GM18505 (cell line): ENCODE measurements at regions not wholly inside any gene's neighbourhood (a gene's known extent, or its start where the extent isn't known, plus 50 kb on each side); places are given as distances from the start of the nearest gene placed in this dataset.

Source experiments
- ATAC-seq: cut with Tn5 transposase; IDR thresholded peaks from one replicate; pipeline ENCODE4 v1.9.1; 2021; ENCODE audit not compliant: unreplicated experiment
- POLR2A ChIP-seq: IDR thresholded peaks from 4 replicates; pipeline ENCODE4 v1.6.1; 2011; ENCODE audit warnings: borderline replicate concordance; ENCODE audit not compliant: insufficient read depth, insufficient read length; ENCODE audit errors: extremely low read depth

DNA sequence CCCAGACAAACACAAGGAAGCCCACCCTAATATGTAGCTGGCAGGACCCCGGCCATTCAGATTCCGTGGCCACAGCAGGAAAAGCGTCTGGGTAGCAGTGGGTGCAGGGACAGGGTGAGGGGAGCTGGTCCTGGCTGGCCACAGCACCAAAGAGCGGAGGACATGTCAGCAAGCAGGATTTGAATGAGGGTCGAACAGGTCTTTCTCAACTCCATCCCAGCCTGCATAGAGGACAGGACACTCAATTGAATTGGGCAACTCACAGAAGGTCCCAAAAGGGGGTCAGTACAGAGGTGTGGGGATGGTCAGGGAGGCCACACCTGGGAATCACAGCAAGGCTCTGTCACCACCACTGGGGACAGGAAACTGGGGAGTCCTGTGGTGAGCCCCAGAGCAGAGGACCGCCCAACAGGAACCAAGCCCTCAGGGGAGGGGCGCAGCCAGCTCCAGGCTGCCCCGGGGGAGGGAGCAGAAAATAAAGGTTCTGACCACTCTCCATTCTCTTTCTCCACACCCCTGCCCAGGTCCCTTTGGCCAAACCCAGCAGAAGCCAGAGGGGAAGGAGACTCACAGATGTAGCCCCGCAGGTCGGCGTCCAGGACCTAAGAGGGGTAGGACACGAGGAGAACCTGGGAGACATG is 108.7 kb upstream of the PPP2R2D start:
- TF ChIP-seq POLR2A = no peak
- no peak for ATAC-seq

DNA sequence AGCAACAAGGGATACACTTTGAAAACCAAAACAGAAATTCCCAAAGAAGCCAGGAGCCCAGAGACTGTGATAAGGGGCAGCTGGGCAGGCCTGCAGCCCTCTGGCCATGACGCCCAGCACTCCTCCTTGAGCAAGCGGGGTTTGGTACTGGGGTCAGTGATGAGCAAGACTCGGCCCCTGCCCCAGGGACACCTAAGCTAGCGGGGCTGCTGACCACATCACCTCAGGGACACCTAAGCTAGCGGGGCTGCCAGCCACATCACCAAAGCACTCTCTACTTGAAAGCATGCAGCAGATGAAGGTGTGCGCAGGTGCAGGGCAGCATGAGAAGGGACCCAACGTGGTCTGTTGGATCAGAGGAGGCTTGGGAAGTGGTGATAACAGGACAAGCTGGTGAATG is 108.0 kb upstream of the PPP2R2D start:
- ATAC-seq = no peak
- TF ChIP-seq POLR2A = no peak

DNA sequence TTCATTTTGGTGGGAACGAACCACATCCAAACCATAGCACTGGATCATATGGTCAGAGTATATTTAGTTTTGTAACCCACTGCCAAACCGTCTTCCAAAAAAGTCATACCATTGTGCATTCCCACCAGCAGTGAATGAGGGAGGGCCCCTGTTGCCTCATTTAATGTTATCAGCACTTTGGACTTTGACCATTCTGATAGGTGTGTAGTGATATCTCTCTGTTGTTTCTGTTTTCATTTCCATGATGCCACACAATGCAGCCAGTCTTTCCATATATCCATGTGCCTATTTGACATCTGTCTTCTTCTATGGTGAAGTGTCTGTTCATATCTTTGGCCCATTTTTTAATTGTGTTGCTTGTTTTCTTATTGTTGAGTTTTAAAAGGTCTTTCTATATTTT is 105.0 kb upstream of the PPP2R2D start:
- no peak for TF ChIP-seq POLR2A
- ATAC-seq = no peak

DNA sequence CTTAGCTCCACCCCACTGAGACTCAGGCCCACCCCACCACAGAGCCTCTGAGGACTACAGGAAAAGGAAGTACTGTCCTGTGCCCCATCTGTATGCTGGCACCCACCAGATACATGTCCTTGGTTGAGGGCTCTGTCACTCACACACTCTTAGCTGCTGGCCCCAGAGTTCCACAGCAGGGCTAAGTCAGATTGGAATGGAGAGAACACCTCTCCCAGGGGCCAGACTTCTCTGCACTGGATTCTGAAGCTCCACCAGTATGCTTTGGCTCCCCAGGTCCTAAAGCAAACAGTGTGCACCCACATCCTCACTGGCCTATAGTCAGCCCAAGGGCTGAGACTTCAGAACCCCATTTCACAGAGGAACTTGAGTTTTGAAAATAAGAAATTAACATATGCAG is 103.2 kb upstream of the PPP2R2D start:
- ATAC-seq = no peak

DNA sequence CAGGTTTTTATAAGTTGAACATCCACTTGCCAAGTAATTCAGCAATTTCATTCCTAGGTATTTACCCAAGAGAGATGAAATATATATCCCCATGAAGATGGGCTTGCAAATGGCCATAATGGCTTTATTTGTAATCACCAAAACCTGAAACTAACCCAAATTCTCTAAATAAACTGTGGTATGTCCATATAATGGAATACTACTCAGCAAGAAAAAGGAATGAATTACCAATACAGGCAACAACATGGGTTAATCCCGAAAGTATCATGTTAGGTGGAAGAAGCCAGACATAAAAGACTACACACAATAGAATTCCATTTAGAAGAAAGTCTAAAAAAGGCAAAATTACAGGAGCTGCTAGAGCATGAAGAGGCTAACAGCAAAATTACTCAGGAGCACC is 101.4 kb upstream of the PPP2R2D start:
- TF ChIP-seq POLR2A = no peak
- ATAC-seq = no peak

More for the DNA sequence above, 103.2 kb upstream of the PPP2R2D start:
- TF ChIP-seq POLR2A = no peak

DNA sequence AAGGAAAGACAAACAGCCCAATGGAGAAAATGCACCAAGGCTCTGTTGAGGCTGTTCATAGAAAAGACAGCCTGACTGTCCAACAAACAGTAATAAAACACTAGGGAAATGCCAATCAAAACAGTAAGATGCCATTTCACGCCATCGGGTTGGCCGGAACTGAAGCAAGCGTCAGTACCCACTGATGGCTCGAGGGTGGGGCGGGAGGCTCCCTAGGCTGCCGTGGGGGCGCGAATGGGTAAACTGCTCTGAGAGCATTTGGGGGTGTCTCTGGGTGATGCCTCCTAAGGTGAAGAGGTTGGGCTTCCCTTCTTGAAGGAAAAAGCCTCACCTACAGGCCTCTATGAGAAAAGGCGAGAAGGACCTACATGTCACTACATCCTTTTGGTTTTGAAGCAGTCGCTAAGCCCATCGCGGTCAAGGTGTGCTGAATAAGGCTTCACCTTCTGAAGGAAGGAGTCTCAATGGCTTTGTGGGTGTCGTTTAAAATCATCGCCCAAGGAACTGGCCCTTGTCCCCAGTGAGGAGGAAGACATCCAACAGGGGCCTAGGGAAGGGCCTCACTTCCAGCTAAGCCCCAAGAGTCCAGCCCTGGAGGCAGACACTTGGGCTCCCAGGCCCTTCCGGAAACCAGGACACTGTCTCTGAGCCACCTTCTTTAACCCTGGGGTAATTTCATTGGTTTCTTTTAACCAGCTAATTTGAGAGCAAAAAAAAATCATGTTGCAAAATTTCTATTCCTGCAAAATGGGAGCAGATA is 98.5 kb upstream of the PPP2R2D start:
- no peak for TF ChIP-seq POLR2A
- no peak for ATAC-seq

DNA sequence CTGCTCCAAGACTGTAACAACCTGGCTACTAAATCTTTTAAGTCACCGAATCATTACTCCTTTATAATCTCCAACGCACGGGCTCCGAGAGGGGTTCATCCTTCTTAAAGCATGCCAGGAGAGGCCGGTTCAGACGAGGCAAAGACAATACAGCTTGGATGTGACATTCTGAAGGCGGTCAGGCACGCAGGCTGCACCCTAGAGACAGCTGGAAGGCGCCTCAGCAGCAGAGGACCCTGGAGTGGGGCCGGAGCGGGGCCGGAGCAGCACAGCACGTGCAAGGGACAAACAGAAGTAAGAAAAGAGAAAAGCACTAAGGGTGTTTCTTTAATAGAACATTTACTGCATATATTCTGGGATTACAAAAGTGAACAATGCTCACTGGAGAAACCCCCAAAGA is 97.8 kb upstream of the PPP2R2D start:
- no peak for TF ChIP-seq POLR2A
- ATAC-seq = no peak

DNA sequence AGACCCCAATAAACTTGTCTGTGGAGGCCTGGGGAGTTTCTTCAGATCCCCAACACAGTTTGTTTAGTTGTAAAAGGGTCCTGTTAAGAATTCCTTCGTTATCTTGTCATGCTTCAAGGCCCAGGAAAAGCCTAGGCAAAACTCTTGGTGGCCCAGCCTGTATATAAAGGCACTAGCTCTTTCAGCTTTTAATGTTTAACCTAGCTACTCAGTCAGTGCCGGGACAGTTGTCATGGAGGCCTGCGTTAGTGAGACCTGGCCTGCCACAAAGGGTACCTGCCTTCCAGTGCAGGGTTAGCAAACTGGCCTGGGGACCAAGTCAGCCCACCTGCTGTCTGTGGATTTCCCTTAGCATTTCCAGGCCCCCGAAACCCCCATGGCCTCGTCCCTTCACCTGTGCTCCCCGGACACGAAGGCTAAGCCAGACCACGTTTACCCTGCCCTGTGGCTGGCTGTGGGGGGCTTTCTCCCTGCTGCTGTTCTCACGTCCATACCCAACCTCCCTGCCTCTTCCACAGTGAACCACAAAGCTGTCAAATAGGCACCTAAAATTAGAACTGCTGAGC is 96.9 kb upstream of the PPP2R2D start:
- no peak for ATAC-seq
- TF ChIP-seq POLR2A = no peak

DNA sequence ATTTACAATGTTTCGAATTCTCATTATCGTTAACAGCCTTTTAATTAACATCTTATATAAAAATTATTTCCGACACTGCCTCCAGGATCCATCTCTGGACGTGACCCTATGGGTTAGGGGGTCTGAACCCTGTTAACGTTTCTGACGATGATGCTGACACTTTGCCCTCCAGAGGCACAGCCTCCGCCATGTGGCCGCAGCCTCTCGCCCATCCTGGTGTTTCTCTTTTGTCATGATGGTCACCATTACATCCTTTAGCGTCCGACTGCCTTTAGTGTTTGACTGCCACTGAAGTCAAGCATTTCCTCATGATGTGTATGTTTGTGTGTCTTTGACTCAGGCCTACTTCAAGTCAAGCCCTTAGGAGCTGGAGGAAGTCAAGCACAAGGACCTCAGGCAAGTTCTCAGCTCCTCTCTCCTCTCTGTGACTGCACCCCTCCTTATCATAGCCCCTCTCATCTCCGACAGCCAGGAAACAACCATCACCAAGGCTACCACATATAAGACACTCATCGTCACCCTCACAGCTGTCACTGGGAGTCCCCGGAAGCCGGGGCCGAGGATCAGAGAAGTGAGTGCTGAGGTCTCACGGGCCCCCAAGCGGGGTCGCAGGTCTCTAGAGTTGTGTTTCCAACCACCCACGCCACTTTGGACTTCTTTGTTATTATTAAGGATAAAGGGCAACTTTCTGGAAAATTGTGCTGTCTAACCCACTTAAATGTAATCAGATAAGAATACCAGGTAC is 96.1 kb upstream of the PPP2R2D start:
- no peak for TF ChIP-seq POLR2A
- ATAC-seq = no peak

DNA sequence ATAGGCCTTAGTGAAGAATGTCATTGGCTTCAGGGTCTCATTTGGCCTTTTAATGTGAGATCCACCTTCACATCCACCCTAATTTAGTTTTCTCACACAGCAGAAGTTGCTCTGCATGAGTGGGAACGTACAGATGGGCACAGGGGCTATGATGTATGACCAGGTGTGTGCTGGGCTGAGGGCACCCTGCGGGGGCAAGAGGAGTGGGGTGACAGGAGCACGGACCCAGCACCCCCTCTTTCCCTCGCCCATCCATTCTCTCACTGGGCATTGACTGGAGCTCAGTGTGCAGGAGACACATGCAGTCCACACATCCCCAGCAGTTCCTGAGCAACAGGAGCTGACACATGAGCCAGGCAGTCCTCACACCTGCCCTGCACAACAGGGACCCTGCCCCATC is 95.1 kb upstream of the PPP2R2D start:
- no peak for TF ChIP-seq POLR2A
- ATAC-seq = no peak

DNA sequence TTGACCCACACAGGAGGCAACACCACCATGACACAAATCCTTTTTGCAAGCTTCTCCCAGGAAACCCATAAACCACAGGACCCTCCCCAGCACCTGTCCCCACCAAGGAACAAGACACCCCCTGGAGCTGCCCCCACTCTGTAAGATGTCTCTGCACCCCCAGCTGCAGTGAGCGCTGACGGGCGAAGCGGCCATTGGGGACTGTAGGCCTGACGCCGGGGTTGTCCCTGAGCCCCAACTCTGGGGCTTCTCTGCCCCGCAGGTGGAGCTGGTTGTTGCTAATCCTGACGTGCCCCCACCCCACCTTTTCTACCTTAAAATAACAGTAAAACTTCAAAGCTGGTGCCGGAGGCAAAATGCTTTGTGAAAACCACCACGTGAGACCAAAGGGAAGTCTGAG is 94.7 kb upstream of the PPP2R2D start:
- no peak for TF ChIP-seq POLR2A
- ATAC-seq = no peak

DNA sequence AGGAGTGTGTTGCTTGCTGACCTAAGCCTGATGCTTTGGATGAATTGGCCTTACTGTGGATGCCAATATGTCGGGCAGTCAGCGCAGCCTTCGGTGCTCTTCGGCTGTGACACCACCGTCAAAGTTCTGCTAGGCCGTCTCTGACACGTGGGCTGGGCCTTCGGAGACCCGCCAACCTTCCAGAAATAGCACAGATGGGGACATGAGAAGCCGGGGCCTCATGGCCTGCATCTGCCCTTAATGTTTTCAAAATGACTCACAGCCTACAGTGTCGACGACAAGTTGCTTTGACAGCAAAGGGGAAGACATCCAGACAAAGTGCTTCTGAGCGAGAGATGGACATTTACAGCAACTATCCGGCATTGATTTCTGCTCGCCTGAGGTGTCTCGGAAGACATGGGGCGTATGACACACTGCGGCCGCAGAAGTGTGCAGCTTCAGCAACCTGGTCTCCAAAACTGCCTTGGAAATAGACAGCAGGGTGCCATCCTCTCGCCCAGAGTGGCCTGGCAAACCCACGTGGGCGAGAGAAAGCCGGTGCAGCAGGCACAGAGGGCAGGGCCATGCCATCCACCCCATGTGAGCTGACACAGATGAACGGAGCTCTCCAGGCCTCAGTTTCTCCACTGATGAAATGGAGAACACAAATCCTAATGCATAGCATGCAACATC is 94.0 kb upstream of the PPP2R2D start:
- no peak for ATAC-seq
- no peak for TF ChIP-seq POLR2A

DNA sequence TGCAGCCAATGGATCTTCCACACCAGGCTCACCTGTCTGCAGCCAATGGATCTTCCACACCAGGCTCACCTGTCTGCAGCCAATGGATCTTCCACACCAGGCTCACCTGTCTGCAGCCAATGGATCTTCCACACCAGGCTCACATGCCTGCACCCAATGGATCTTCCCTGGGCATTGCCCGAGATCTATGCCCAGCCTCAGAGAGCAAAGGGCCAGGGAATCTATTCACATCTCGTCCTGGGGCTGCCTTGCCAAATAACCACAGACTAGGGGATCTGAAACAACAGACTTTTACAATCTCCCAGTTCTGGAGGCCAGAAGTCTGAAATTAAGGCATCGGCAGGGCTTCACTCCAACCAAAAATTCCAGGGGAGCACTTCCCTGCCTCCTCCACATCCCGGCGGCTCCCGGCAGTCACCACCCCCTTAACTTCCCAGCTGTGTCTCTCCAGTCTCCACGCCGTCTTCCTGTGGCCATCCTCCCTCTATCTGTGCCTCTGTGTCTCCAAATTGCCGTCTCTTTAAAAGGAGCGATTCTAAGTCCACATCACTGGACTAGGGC is 92.4 kb upstream of the PPP2R2D start:
- no peak for TF ChIP-seq POLR2A

More for the DNA sequence above, 92.4 kb upstream of the PPP2R2D start:
- no peak for ATAC-seq
